ENCODE measurements at regions not wholly inside any gene's neighbourhood (a gene's known extent, or its start where the extent isn't known, plus 50 kb on each side); places are given as distances from the start of the nearest gene placed in this dataset. TPM values are rescaled to one million over a fixed set of nuclear protein-coding genes. Genes with fewer than 3 reads are reported as not detected.
"Not testable (repeated sequence)": the region's sequence is repeated elsewhere in the genome, so short reads cannot be mapped to it uniquely, and the experiment has no call there.

DNA sequence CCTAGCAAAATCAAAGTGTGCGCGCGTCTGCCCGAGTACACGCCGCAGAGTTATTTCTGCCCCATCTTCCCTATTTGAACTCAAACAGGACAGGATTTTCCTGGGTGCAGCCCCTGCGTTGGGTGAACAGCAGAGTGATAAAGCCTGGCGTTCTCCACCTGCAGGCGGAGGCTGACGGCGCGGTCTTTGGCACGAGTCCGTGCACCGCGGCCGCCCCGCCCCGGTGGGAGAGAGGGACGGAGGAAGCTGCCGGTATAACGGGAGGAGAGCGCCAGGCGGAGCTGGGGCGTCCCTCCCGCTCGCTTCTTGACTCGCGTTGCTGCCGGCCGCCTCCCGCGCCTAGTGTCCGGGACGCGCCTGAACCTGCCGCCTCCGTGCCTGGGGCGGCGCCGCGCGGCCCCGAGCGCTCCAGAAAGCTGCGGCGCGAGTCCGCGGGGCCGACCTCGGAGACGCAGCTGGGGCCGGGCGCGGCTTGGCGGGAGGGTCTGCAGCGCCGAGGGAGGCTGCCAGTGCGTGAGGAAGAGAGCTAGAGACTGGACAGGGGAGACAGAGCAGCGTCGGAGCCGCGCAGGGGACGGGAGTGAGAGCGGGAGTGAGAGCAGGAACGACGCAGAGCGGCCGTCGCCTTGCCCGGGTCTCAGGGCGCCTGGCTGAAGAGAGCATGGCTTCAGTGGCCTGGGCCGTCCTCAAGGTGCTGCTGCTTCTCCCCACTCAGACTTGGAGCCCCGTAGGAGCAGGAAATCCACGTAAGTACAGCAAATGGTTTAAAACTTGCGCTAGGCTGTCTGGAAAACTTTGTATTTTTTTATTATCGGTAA, 66.8 kb upstream of the SPATA31A3 start:
- BruUV-seq (replicated peaks); H3K9me1 ChIP-seq (ENCODE audit: control insufficient read depth, insufficient read depth, low read length); H4K20me1 ChIP-seq (replicated peaks; ENCODE audit: control insufficient read depth, insufficient read depth, low read length); H2AFZ ChIP-seq (ENCODE audit: low read depth, low read length); ATAC-seq; H3K4me2 ChIP-seq (ENCODE audit: insufficient read depth, low read length); H3K4me1 ChIP-seq (replicated peaks in 1 of 2; ENCODE audit: control insufficient read depth in 2 of 2, insufficient read depth in 2 of 2, low read length in 2 of 2); H3K36me3 ChIP-seq (ENCODE audit: control insufficient read depth, insufficient read depth, low read length); H3K79me2 ChIP-seq (ENCODE audit: control insufficient read depth, insufficient read depth, low read length); H3K9me3 ChIP-seq (replicated peaks; ENCODE audit: control insufficient read depth, insufficient read depth, low read depth, low read length); DNase-seq (ENCODE audit: extremely low read depth in 1 of 4, low spot score in 3 of 4); in situ Hi-C loops (cut with MboI); CTCF ChIA-PET (ENCODE audit: low intra/inter-chr PET ratio); FAIRE-seq; H3K9ac ChIP-seq (ENCODE audit: insufficient read depth in 1 of 2, low read depth in 2 of 2, low read length in 2 of 2); H3K27ac ChIP-seq (ENCODE audit: extremely low read depth, low read depth, low read length); intact Hi-C loops (cut with micrococcal nuclease); H3K27me3 ChIP-seq (ENCODE audit: control insufficient read depth in 2 of 2, insufficient read depth in 2 of 2, low read length in 2 of 2); H3K4me3 ChIP-seq; POLR2A ChIA-PET: not testable (repeated sequence)
- no CpG with 5 or more reads among the region's 78 CpGs for WGBS (ENCODE audit: insufficient coverage, low coverage, missing lambda C conversion rate)

Small RNA genes in the stretch of these regions (small RNA-seq; reads per million reads assigned to genes)
- not detected for gene RN7SL422P
